ENCODE measurements at regions not wholly inside any gene's neighbourhood (a gene's known extent, or its start where the extent isn't known, plus 50 kb on each side); places are given as distances from the start of the nearest gene placed in this dataset.

GRCh38 chr18:56083523-56084287 lies 495.7 kb upstream of the TCF4 start:
- DNase-seq (ENCODE audit: low spot score) = no peak

GRCh38 chr18:56083097-56083521 lies 495.1 kb upstream of the TCF4 start:
- peak; percentile 14 for DNase-seq (ENCODE audit: low spot score)

- DNase-seq (ENCODE audit: low spot score) = no peak
These were observed 488.7 kb upstream of the TCF4 start for GRCh38 chr18:56076723-56077122.

- DNase-seq (ENCODE audit: low spot score) = no peak
These were observed 480.7 kb upstream of the TCF4 start for GRCh38 chr18:56068701-56069100.

- no peak for DNase-seq (ENCODE audit: low spot score)
These were observed 480.1 kb upstream of the TCF4 start for GRCh38 chr18:56067969-56068671.

GRCh38 chr18:56067214-56067894 lies 479.4 kb upstream of the TCF4 start:
- peak; percentile 80 for DNase-seq (ENCODE audit: low spot score)

- no peak for DNase-seq (ENCODE audit: low spot score)
These were observed 478.7 kb upstream of the TCF4 start for GRCh38 chr18:56066524-56067213.

- DNase-seq (ENCODE audit: low spot score) = no peak
These were observed 477.1 kb upstream of the TCF4 start for GRCh38 chr18:56065086-56065485.

GRCh38 chr18:56062931-56063330 lies 474.9 kb upstream of the TCF4 start:
- no peak for DNase-seq (ENCODE audit: low spot score)

- DNase-seq (ENCODE audit: low spot score) = no peak
These were observed 473.1 kb upstream of the TCF4 start for GRCh38 chr18:56060967-56061541.

- DNase-seq (ENCODE audit: low spot score) = no peak
These were observed 464.2 kb upstream of the TCF4 start for GRCh38 chr18:56052202-56052601.

GRCh38 chr18:56044239-56044638 lies 456.2 kb upstream of the TCF4 start:
- DNase-seq (ENCODE audit: low spot score) = peak; percentile 68

GRCh38 chr18:56043641-56044061 lies 455.7 kb upstream of the TCF4 start:
- peak; percentile 99 for DNase-seq (ENCODE audit: low spot score)

GRCh38 chr18:56042915-56043536 lies 455.0 kb upstream of the TCF4 start:
- no peak for DNase-seq (ENCODE audit: low spot score)

- no peak for DNase-seq (ENCODE audit: low spot score)
These were observed 450.4 kb upstream of the TCF4 start for GRCh38 chr18:56038171-56039030.

- no peak for DNase-seq (ENCODE audit: low spot score)
These were observed 448.7 kb upstream of the TCF4 start for GRCh38 chr18:56036741-56037140.

GRCh38 chr18:56035546-56035945 lies 447.6 kb upstream of the TCF4 start:
- no peak for DNase-seq (ENCODE audit: low spot score)

- no peak for DNase-seq (ENCODE audit: low spot score)
These were observed 447.0 kb upstream of the TCF4 start for GRCh38 chr18:56034949-56035348.

- no peak for DNase-seq (ENCODE audit: low spot score)
These were observed 442.1 kb upstream of the TCF4 start for GRCh38 chr18:56030060-56030459.

- peak; percentile 26 for DNase-seq (ENCODE audit: low spot score)
These were observed 440.5 kb upstream of the TCF4 start for GRCh38 chr18:56028514-56028913.

All from pons (tissue), 1 donor.